Nucleus accumbens (tissue), 56 donors: ENCODE measurements at regions not wholly inside any gene's neighbourhood (a gene's known extent, or its start where the extent isn't known, plus 50 kb on each side); places are given as distances from the start of the nearest gene placed in this dataset.
A peak's percentile ranks its signal among the peaks of the same experiment; 100 is the strongest.
"Not testable (repeated sequence)": the region's sequence is repeated elsewhere in the genome, so short reads cannot be mapped to it uniquely, and the experiment has no call there.

Experiments
- DNase-seq, 56 donors: peaks; one replicate each; lab custom pipeline; 2025; lab: John Stamatoyannopoulos, UW

GRCh38 chr22:35178446-35178845 lies 78.8 kb upstream of the HMGXB4 start:
- DNase-seq = no peak

- DNase-seq = no peak
These were observed 73.4 kb upstream of the HMGXB4 start for GRCh38 chr22:35183917-35184316.

- DNase-seq = no peak
These were observed 70.8 kb upstream of the HMGXB4 start for GRCh38 chr22:35186492-35186891.

- DNase-seq = not testable (repeated sequence)
These were observed 68.4 kb upstream of the HMGXB4 start for GRCh38 chr22:35188930-35189329.

- no peak for DNase-seq
These were observed 67.7 kb upstream of the HMGXB4 start for GRCh38 chr22:35189559-35189958.

- DNase-seq = no peak
These were observed 65.9 kb upstream of the HMGXB4 start for GRCh38 chr22:35191412-35191811.

- no peak for DNase-seq
These were observed 65.0 kb upstream of the HMGXB4 start for GRCh38 chr22:35192129-35192918.

- no peak for DNase-seq
These were observed 62.1 kb upstream of the HMGXB4 start for GRCh38 chr22:35195226-35195625.

- no peak for DNase-seq
These were observed 61.5 kb upstream of the HMGXB4 start for GRCh38 chr22:35195821-35196220.

- DNase-seq = no peak
These were observed 60.2 kb upstream of the HMGXB4 start for GRCh38 chr22:35197071-35197470.

- no peak for DNase-seq
These were observed 59.4 kb upstream of the HMGXB4 start for GRCh38 chr22:35197886-35198285.

GRCh38 chr22:35198738-35199137 lies 58.6 kb upstream of the HMGXB4 start:
- DNase-seq = no peak

GRCh38 chr22:35202376-35202775 lies 54.9 kb upstream of the HMGXB4 start:
- no peak for DNase-seq

GRCh38 chr22:35203583-35203982 lies 53.7 kb upstream of the HMGXB4 start:
- no peak for DNase-seq

GRCh38 chr22:35204807-35205775 lies 52.2 kb upstream of the HMGXB4 start:
- peak in 13 of 56 donors; percentile 0 to 29 (median 8) for DNase-seq

- DNase-seq = no peak
These were observed 51.3 kb upstream of the HMGXB4 start for GRCh38 chr22:35205961-35206360.

GRCh38 chr22:35206889-35207288 lies 50.4 kb upstream of the HMGXB4 start:
- no peak for DNase-seq
